ENCODE measurements at regions not wholly inside any gene's neighbourhood (a gene's known extent, or its start where the extent isn't known, plus 50 kb on each side); places are given as distances from the start of the nearest gene placed in this dataset.
"Not testable (repeated sequence)": the region's sequence is repeated elsewhere in the genome, so short reads cannot be mapped to it uniquely, and the experiment has no call there.

DNA sequence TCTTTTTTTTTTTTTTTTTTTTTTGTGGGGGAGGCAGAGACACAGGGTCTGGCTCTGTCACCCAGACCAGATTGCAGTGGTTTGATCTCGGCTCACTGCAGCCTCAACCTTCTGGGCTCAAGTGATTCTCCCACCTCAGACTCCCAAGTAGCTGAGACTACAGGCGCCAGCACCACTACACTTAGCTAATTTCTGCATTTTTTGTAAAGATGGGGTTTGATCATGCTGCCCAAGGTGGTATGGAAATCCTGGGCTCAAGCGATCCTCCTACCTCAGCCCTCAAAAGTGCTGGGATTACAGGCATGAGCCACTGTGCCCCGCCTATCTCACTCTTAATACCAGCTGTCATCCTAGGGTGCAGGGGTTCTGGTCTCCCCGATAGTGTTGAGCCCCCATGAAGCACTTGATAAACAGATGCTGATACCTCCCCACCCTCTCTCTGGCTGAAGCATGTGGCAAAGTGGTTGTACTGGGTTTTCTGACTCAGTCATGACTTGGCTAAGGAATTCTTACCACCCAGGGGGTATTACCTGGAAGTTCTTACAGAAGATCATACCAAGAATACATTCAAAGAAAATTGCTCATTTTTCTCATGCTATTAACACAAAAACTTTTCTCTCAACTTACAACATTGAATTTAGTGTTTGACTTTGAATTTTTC is 110.2 kb upstream of the DAPK1 start:
- DNase-seq (ENCODE audit: low spot score), result no peak
- no peak overlapping the region for H2AFZ ChIP-seq
- TF ChIP-seq, protein P1, sequence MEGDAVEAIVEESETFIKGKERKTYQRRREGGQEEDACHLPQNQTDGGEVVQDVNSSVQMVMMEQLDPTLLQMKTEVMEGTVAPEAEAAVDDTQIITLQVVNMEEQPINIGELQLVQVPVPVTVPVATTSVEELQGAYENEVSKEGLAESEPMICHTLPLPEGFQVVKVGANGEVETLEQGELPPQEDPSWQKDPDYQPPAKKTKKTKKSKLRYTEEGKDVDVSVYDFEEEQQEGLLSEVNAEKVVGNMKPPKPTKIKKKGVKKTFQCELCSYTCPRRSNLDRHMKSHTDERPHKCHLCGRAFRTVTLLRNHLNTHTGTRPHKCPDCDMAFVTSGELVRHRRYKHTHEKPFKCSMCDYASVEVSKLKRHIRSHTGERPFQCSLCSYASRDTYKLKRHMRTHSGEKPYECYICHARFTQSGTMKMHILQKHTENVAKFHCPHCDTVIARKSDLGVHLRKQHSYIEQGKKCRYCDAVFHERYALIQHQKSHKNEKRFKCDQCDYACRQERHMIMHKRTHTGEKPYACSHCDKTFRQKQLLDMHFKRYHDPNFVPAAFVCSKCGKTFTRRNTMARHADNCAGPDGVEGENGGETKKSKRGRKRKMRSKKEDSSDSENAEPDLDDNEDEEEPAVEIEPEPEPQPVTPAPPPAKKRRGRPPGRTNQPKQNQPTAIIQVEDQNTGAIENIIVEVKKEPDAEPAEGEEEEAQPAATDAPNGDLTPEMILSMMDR (IDR thresholded peaks at IDR 0.05; ENCODE audit: poor library complexity), result no peak
- TF ChIP-seq EZH2phosphoT487 (IDR thresholded peaks at IDR 0.05; ENCODE audit: low read depth, severe bottlenecking, unreplicated experiment) (no peak), EZH2 (IDR thresholded peaks at IDR 0.05; ENCODE audit: borderline replicate concordance) (no peak)
- H3K4me2 ChIP-seq, result no peak overlapping the region
- WGBS (ENCODE audit: low lambda C conversion rate, missing lambda C conversion rate), result 92% methylated on average over 5 of the region's 5 CpGs
- H3K27ac ChIP-seq, result no peak overlapping the region
- H3K27me3 ChIP-seq, result no peaks in the 10 kb centered on the region
- no peaks in the 10 kb centered on the region for H3K9me2 ChIP-seq (replicated peaks; ENCODE audit: insufficient read depth)
- no peaks in the 10 kb centered on the region for H3K9me3 ChIP-seq (ENCODE audit: low read depth)
- no peaks in the 10 kb centered on the region for H3K79me2 ChIP-seq
- no peaks in the 10 kb centered on the region for H3K4me1 ChIP-seq (ENCODE audit: insufficient read depth)
- H3K4me3 ChIP-seq, result no peak overlapping the region
- H4K20me1 ChIP-seq (ENCODE audit: insufficient read depth, poor library complexity, severe bottlenecking), result no peaks in the 10 kb centered on the region
- H3K36me3 ChIP-seq (replicated peaks; ENCODE audit: insufficient read depth, low read depth), result no peaks in the 10 kb centered on the region

DNA sequence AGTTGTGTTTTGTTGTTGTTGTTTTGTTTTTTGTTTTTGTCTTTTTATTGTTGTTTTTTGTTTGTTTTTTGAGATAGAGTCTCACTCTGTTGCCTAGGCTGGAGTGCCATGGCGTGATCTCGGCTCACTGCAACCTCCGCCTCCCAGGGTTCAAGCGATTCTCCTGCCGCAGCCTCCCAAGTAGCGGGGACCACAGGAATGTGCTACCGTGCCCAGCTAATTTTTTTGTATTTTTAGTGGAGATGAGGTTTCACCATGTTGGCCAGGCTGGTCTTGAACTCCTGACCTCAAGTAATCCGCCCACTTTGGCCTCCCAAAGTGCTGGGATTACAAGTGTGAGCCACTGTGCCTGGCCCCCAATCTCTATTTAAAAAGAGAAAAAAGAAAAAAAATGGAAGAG is 109.0 kb upstream of the DAPK1 start:
- DNase-seq (ENCODE audit: low spot score); H3K4me2 ChIP-seq; H3K9me3 ChIP-seq (ENCODE audit: low read depth); H3K79me2 ChIP-seq; H2AFZ ChIP-seq; H3K4me1 ChIP-seq (ENCODE audit: insufficient read depth); H3K9me2 ChIP-seq (replicated peaks; ENCODE audit: insufficient read depth); H3K36me3 ChIP-seq (replicated peaks; ENCODE audit: insufficient read depth, low read depth); H3K27me3 ChIP-seq; H4K20me1 ChIP-seq (ENCODE audit: insufficient read depth, poor library complexity, severe bottlenecking); H3K27ac ChIP-seq; H3K4me3 ChIP-seq: not testable (repeated sequence)
- WGBS (ENCODE audit: low lambda C conversion rate, missing lambda C conversion rate), result 96% methylated on average over 8 of the region's 8 CpGs

DNA sequence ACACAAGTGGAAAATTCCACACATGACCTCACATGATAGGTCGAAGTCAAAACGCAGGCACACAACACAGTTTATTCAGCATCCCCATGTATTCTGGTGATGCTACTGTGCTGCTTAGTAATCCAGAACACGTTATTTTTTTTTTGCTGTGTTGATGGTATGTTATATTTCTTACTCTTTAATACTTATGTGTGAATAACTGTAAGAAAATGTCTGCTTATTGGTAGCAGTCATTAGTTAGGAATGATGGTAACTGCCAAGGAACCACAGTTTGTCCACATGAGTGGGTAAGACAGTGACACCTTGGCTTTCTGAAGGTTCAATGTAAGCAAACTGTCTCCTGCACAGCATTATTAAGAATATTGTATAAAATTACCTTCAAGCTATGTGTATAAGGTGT is 107.7 kb upstream of the DAPK1 start:
- WGBS (ENCODE audit: low lambda C conversion rate, missing lambda C conversion rate), result 96% methylated on average over 3 of the region's 3 CpGs
- no peaks in the 10 kb centered on the region for H3K27me3 ChIP-seq
- H3K27ac ChIP-seq, result no peak overlapping the region

GRCh38 chr9:87390361-87390760 is 107.3 kb upstream of the DAPK1 start:
- peaks cover under 1% of the 10 kb centered on the region for H3K4me1 ChIP-seq (ENCODE audit: insufficient read depth)
- no peak overlapping the region for H3K4me3 ChIP-seq
- no peaks in the 10 kb centered on the region for H3K79me2 ChIP-seq
- no peak for TF ChIP-seq EZH2phosphoT487 (IDR thresholded peaks at IDR 0.05; ENCODE audit: low read depth, severe bottlenecking, unreplicated experiment)
- no peak overlapping the region for H3K27ac ChIP-seq
- no peaks in the 10 kb centered on the region for H4K20me1 ChIP-seq (ENCODE audit: insufficient read depth, poor library complexity, severe bottlenecking)
- H3K9me3 ChIP-seq (ENCODE audit: low read depth), result no peaks in the 10 kb centered on the region
- H3K9me2 ChIP-seq (replicated peaks; ENCODE audit: insufficient read depth), result no peaks in the 10 kb centered on the region
- H2AFZ ChIP-seq, result no peak overlapping the region
- H3K4me2 ChIP-seq, result no peak overlapping the region
- H3K36me3 ChIP-seq (replicated peaks; ENCODE audit: insufficient read depth, low read depth), result no peaks in the 10 kb centered on the region
- WGBS (ENCODE audit: low lambda C conversion rate, missing lambda C conversion rate), result 44% methylated on average over 2 of the region's 2 CpGs
- no peaks in the 10 kb centered on the region for H3K27me3 ChIP-seq
- no peak for DNase-seq (ENCODE audit: low spot score)

More for the DNA sequence above, 107.7 kb upstream of the DAPK1 start:
- TF ChIP-seq EZH2 (IDR thresholded peaks at IDR 0.05; ENCODE audit: borderline replicate concordance) (no peak), EZH2phosphoT487 (IDR thresholded peaks at IDR 0.05; ENCODE audit: low read depth, severe bottlenecking, unreplicated experiment) (no peak)
- TF ChIP-seq, protein P1 (IDR thresholded peaks at IDR 0.05; ENCODE audit: poor library complexity), result no peak
- H3K9me3 ChIP-seq (ENCODE audit: low read depth), result no peaks in the 10 kb centered on the region
- no peak for DNase-seq (ENCODE audit: low spot score)
- H3K4me3 ChIP-seq, result no peak overlapping the region
- H3K4me1 ChIP-seq (ENCODE audit: insufficient read depth), result no peaks in the 10 kb centered on the region
- no peak overlapping the region for H2AFZ ChIP-seq
- no peak overlapping the region for H3K4me2 ChIP-seq
- H3K36me3 ChIP-seq (replicated peaks; ENCODE audit: insufficient read depth, low read depth), result no peaks in the 10 kb centered on the region
- no peaks in the 10 kb centered on the region for H4K20me1 ChIP-seq (ENCODE audit: insufficient read depth, poor library complexity, severe bottlenecking)
- H3K9me2 ChIP-seq (replicated peaks; ENCODE audit: insufficient read depth), result no peaks in the 10 kb centered on the region
- no peaks in the 10 kb centered on the region for H3K79me2 ChIP-seq
